NB4 (cell line): ENCODE measurements at regions not wholly inside any gene's neighbourhood (a gene's known extent, or its start where the extent isn't known, plus 50 kb on each side); places are given as distances from the start of the nearest gene placed in this dataset.
"Not testable (repeated sequence)": the region's sequence is repeated elsewhere in the genome, so short reads cannot be mapped to it uniquely, and the experiment has no call there.

ENCODE experiments used
- MAX ChIP-seq: IDR thresholded peaks from 2 replicates; pipeline ENCODE4 v1.6.1; 2011; ENCODE audit warnings: low read depth, low read length
- MYC ChIP-seq: IDR thresholded peaks from 2 replicates; pipeline ENCODE4 v1.6.1; 2011; ENCODE audit warnings: low read depth, low read length
- POLR2A ChIP-seq: IDR thresholded peaks from 2 replicates; pipeline ENCODE4 v1.6.1; 2011; ENCODE audit warnings: mild to moderate bottlenecking; ENCODE audit not compliant: insufficient read length; ENCODE audit errors: extremely low read depth
- TF ChIP-seq, protein P1 (sequence below): IDR thresholded peaks from one replicate; pipeline ENCODE4 v1.5.1; 2012; ENCODE audit warnings: low read depth, low read length

DNA sequence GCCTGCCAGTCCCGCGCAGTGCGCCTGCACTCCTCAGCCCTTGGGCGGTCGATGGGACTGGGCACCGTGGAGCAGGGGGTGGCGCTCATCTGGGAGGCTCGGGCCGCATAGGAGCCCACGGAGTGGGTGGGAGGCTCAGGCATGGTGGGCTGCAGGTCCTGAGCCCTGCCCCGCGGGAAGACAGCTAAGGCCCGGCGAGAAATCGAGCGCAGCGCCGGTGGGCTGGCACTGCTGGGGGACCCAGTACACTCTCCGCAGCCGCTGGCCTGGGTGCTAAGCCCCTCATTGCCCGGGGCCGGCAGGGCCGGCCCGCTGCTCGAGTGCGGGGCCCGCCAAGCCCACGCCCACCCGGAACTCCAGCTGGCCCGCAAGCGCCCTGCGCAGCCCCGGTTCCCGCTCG is 1565.3 kb downstream of the HACE1 start:
- TF ChIP-seq, protein P1, sequence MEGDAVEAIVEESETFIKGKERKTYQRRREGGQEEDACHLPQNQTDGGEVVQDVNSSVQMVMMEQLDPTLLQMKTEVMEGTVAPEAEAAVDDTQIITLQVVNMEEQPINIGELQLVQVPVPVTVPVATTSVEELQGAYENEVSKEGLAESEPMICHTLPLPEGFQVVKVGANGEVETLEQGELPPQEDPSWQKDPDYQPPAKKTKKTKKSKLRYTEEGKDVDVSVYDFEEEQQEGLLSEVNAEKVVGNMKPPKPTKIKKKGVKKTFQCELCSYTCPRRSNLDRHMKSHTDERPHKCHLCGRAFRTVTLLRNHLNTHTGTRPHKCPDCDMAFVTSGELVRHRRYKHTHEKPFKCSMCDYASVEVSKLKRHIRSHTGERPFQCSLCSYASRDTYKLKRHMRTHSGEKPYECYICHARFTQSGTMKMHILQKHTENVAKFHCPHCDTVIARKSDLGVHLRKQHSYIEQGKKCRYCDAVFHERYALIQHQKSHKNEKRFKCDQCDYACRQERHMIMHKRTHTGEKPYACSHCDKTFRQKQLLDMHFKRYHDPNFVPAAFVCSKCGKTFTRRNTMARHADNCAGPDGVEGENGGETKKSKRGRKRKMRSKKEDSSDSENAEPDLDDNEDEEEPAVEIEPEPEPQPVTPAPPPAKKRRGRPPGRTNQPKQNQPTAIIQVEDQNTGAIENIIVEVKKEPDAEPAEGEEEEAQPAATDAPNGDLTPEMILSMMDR = not testable (repeated sequence)
- TF ChIP-seq POLR2A, MAX, MYC: not testable (repeated sequence)
